GM12878 (cell line): ENCODE measurements at regions not wholly inside any gene's neighbourhood (a gene's known extent, or its start where the extent isn't known, plus 50 kb on each side); places are given as distances from the start of the nearest gene placed in this dataset.

ENCODE experiments used
- ATAC-seq: fragments of 200-7000 bp; cut with Tn5 transposase; 3 replicates; pipeline ENCODE4 v1.9.1; 2020; ENCODE audit warnings: mild to moderate bottlenecking, moderate library complexity
- BruUV-seq: library from RNA; stranded (reverse); fragments of 400-500 nt; replicated peaks from 2 replicates; lab custom pipeline; 2021; lab: Mats Ljungman, UMichigan
- CTCF ChIA-PET: fragments of 300-600 bp; sonication (Branson Sonifier 250); formaldehyde crosslinking; extraction: SDS; loops from one replicate; lab custom pipeline; 2021; ENCODE audit warnings: inconsistent platforms; lab: Yijun Ruan, JAX
- POLR2A ChIA-PET: fragments of 350-600 bp; formaldehyde crosslinking; extraction: SDS; loops from one replicate; lab custom pipeline; 2021; ENCODE audit warnings: inconsistent platforms; lab: Charles Lee
- RAD21 ChIA-PET: fragments of 300-600 bp; sonication (Branson Sonifier 250); formaldehyde crosslinking; loops from one replicate; lab custom pipeline; 2023; ENCODE audit warnings: antibody characterized with exemption; ENCODE audit not compliant: unreplicated experiment; lab: Charles Lee
- SMC1A ChIA-PET: fragments of 300-600 bp; sonication (Branson Sonifier 250); formaldehyde crosslinking; loops from one replicate; lab custom pipeline; 2023; ENCODE audit not compliant: unreplicated experiment, uncharacterized antibody; lab: Charles Lee
- DNase-seq: peaks from one replicate; pipeline ENCODE4 v3.0.0-alpha.2; 2011; ENCODE audit warnings: low read depth, low spot score
- FAIRE-seq: peaks from 3 replicates; lab custom pipeline; 2011; peaks lifted over from hg19 to GRCh38; lab: Jason Lieb, UNC
- H2AFZ ChIP-seq: 2 replicates; pipeline ENCODE4 v1.6.0; 2011; ENCODE audit warnings: low read depth, low read length, control low read depth; ENCODE audit not compliant: control insufficient read depth
- H3K27ac ChIP-seq: 2 replicates; pipeline ENCODE4 v1.5.1; 2011; ENCODE audit warnings: control low read depth; ENCODE audit not compliant: control insufficient read depth, insufficient read depth
- H3K27me3 ChIP-seq, 2 experiments: replicated peaks in 1 of 2; 2 replicates each; pipeline versions ENCODE4 v1.6.0 to v1.6.1; 2011; ENCODE audit warnings: low read length in 1 of 2; ENCODE audit not compliant: control insufficient read depth in 2 of 2, insufficient read depth in 2 of 2
- H3K36me3 ChIP-seq, 2 experiments: 2 replicates each; pipeline ENCODE4 v1.5.1; 2011; ENCODE audit warnings: low read length in 1 of 2; ENCODE audit not compliant: control insufficient read depth in 2 of 2, insufficient read depth in 2 of 2
- H3K4me1 ChIP-seq: 2 replicates; pipeline ENCODE4 v1.6.1; 2011; ENCODE audit warnings: mild to moderate bottlenecking, low read length, moderate library complexity, mixed read lengths; ENCODE audit not compliant: control insufficient read depth, insufficient read depth
- H3K4me2 ChIP-seq: 2 replicates; pipeline ENCODE4 v1.6.0; 2011; ENCODE audit warnings: control low read depth; ENCODE audit not compliant: control insufficient read depth, insufficient read depth
- H3K4me3 ChIP-seq: fragments of 200-600 bp; sonication (generic); 2 replicates; pipeline ENCODE4 v1.5.1; 2016
- H3K79me2 ChIP-seq: 2 replicates; pipeline ENCODE4 v1.6.0; 2011; ENCODE audit warnings: low read length; ENCODE audit not compliant: control insufficient read depth, insufficient read depth
- H3K9ac ChIP-seq: 2 replicates; pipeline ENCODE4 v1.8.0; 2011; ENCODE audit warnings: low read length, control low read depth, mixed read lengths; ENCODE audit not compliant: control insufficient read depth, insufficient read depth
- H3K9me3 ChIP-seq: replicated peaks from 3 replicates; pipeline ENCODE4 v1.5.1; 2011; ENCODE audit warnings: mild to moderate bottlenecking, low read length; ENCODE audit not compliant: control insufficient read depth, insufficient read depth
- H4K20me1 ChIP-seq: 2 replicates; pipeline ENCODE4 v1.6.0; 2011; ENCODE audit not compliant: control insufficient read depth, insufficient read depth
- CREM ChIP-seq: IDR thresholded peaks from 2 replicates; pipeline ENCODE4 v1.6.1; 2014; ENCODE audit warnings: antibody characterized with exemption, low read depth
- LARP7 ChIP-seq: fragments of 450-650 bp; IDR thresholded peaks from 2 replicates; pipeline ENCODE4 v1.6.1; 2017; ENCODE audit warnings: mild to moderate bottlenecking
- MAX ChIP-seq: IDR thresholded peaks from 2 replicates; pipeline ENCODE4 v1.6.1; 2012; ENCODE audit warnings: low read depth, low read length, improper control_type of control experiment
- NFXL1 ChIP-seq: fragments of 450-650 bp; IDR thresholded peaks from 2 replicates; pipeline ENCODE4 v1.6.1; 2017; ENCODE audit warnings: antibody characterized with exemption, mild to moderate bottlenecking, borderline replicate concordance
- NRF1 ChIP-seq: conservative IDR thresholded peaks from 2 replicates; pipeline ENCODE4 v1.6.1; 2011; ENCODE audit warnings: mild to moderate bottlenecking, low read depth, low read length, improper control_type of control experiment
- PAX5 ChIP-seq: IDR thresholded peaks from 2 replicates; pipeline ENCODE4 v1.6.1; 2011; ENCODE audit warnings: low read depth, low read length, borderline replicate concordance
- RAD51 ChIP-seq: fragments of 450-650 bp; IDR thresholded peaks from 2 replicates; pipeline ENCODE4 v1.6.1; 2016; ENCODE audit warnings: moderate library complexity, mild to moderate bottlenecking, inconsistent platforms
- SUZ12 ChIP-seq: fragments of 200-600 bp; sonication (generic); IDR thresholded peaks from one replicate; pipeline ENCODE4 v1.6.1; 2018; ENCODE audit warnings: antibody characterized with exemption, mild to moderate bottlenecking; ENCODE audit not compliant: unreplicated experiment
- WGBS: methylation state at CpG from one replicate; pipeline ENCODE4 v1.1.6; 2016; ENCODE audit warnings: low lambda C conversion rate; ENCODE audit not compliant: insufficient replicate concordance, insufficient coverage; ENCODE audit errors: missing lambda C conversion rate; 5-methylcytosine and 5-hydroxymethylcytosine counted together
- in situ Hi-C: fragments of 300-500 bp; cut with MboI; formaldehyde crosslinking; loops from 9 replicates; pipeline ENCODE4 v1.14.3; 2018; ENCODE audit warnings: mixed read lengths
- intact Hi-C: fragments of 100-400 bp; cut with micrococcal nuclease; formaldehyde crosslinking; loops from one replicate; pipeline ENCODE4 v1.14.2; 2022; ENCODE audit not compliant: unreplicated experiment
- TF ChIP-seq, protein P1 (sequence below): fragments of 450-650 bp; IDR thresholded peaks from 2 replicates; pipeline ENCODE4 v1.6.1; 2017; ENCODE audit warnings: low read depth, mild to moderate bottlenecking, moderate library complexity
- TF ChIP-seq, protein P2 (sequence below): fragments of 450-650 bp; IDR thresholded peaks from 2 replicates; pipeline ENCODE4 v1.6.1; 2017; ENCODE audit warnings: mild to moderate bottlenecking, moderate library complexity
- TF ChIP-seq, protein P3 (sequence below): IDR thresholded peaks from 2 replicates; pipeline ENCODE4 v1.6.1; 2011; ENCODE audit warnings: borderline replicate concordance, low read depth, mild to moderate bottlenecking, moderate library complexity, mixed read lengths, low read length; ENCODE audit not compliant: insufficient read depth; ENCODE audit errors: extremely low read length

DNA sequence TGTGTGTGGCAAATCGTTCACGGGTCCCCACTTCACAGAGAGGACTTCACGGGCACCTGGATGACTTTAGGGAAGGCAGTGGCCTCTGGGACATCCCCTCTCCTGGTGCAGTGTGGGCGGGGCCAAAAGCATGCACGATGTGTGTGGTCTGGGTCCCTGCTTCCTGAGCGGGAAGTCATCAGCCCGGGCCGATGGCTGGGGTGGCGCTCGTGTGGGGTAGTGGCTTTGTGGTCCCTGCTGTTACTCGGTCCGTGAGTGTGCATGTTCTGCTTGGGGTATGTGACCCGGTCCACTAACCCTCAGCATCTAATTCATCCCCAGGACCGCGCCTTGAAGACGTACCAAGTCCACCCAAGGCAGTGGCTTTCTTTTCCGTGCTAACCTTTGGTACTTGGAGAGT lies 142.5 kb upstream of the RTL1 start (continued):
- TF ChIP-seq, protein P1, sequence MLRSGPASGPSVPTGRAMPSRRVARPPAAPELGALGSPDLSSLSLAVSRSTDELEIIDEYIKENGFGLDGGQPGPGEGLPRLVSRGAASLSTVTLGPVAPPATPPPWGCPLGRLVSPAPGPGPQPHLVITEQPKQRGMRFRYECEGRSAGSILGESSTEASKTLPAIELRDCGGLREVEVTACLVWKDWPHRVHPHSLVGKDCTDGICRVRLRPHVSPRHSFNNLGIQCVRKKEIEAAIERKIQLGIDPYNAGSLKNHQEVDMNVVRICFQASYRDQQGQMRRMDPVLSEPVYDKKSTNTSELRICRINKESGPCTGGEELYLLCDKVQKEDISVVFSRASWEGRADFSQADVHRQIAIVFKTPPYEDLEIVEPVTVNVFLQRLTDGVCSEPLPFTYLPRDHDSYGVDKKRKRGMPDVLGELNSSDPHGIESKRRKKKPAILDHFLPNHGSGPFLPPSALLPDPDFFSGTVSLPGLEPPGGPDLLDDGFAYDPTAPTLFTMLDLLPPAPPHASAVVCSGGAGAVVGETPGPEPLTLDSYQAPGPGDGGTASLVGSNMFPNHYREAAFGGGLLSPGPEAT: no peak
- TF ChIP-seq PAX5: no peak
- no peak for TF ChIP-seq NRF1
- TF ChIP-seq CREM: no peak

DNA sequence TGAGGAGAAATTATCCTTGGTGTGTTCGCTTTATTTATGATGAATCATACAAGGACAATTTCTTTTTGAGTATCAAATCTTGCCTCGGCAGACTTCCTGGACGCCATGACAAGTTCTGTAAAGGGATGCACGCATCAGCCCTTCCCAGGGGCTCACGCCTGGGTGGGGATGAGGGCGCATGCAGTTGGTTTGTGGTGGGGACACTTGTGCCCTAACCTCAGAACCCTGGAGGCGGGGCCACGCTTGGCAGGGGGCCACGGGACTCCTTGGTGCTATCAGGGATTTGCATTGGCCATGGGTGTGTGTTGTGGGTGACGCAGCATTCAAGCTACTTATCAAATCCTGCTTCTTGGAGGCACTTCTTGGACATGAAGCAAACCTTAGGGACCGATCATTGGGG lies 143.8 kb upstream of the RTL1 start:
- no peaks in the 10 kb centered on the region for H3K4me1 ChIP-seq
- DNase-seq (no peak), FAIRE-seq (no peak), ATAC-seq (no peak)
- ChIA-PET CTCF (no interaction called here), RAD21 (no interaction called here), SMC1A (no interaction called here), POLR2A (no interaction called here)
- no peaks in the 10 kb centered on the region for H3K79me2 ChIP-seq
- intact Hi-C loops (no loop called here), in situ Hi-C loops (no loop called here)
- H3K4me3 ChIP-seq: no peak overlapping the region
- H3K9ac ChIP-seq: no peak overlapping the region
- no TSS peak for BruUV-seq
- no peaks in the 10 kb centered on the region for H4K20me1 ChIP-seq
- H2AFZ ChIP-seq: no peak overlapping the region
- H3K27ac ChIP-seq: no peak overlapping the region
- no peaks in the 10 kb centered on the region for H3K36me3 ChIP-seq
- H3K27me3 ChIP-seq: no peaks in the 10 kb centered on the region
- TF ChIP-seq, protein P2, sequence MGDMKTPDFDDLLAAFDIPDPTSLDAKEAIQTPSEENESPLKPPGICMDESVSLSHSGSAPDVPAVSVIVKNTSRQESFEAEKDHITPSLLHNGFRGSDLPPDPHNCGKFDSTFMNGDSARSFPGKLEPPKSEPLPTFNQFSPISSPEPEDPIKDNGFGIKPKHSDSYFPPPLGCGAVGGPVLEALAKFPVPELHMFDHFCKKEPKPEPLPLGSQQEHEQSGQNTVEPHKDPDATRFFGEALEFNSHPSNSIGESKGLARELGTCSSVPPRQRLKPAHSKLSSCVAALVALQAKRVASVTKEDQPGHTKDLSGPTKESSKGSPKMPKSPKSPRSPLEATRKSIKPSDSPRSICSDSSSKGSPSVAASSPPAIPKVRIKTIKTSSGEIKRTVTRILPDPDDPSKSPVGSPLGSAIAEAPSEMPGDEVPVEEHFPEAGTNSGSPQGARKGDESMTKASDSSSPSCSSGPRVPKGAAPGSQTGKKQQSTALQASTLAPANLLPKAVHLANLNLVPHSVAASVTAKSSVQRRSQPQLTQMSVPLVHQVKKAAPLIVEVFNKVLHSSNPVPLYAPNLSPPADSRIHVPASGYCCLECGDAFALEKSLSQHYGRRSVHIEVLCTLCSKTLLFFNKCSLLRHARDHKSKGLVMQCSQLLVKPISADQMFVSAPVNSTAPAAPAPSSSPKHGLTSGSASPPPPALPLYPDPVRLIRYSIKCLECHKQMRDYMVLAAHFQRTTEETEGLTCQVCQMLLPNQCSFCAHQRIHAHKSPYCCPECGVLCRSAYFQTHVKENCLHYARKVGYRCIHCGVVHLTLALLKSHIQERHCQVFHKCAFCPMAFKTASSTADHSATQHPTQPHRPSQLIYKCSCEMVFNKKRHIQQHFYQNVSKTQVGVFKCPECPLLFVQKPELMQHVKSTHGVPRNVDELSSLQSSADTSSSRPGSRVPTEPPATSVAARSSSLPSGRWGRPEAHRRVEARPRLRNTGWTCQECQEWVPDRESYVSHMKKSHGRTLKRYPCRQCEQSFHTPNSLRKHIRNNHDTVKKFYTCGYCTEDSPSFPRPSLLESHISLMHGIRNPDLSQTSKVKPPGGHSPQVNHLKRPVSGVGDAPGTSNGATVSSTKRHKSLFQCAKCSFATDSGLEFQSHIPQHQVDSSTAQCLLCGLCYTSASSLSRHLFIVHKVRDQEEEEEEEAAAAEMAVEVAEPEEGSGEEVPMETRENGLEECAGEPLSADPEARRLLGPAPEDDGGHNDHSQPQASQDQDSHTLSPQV: no peak
- TF ChIP-seq, protein P3, sequence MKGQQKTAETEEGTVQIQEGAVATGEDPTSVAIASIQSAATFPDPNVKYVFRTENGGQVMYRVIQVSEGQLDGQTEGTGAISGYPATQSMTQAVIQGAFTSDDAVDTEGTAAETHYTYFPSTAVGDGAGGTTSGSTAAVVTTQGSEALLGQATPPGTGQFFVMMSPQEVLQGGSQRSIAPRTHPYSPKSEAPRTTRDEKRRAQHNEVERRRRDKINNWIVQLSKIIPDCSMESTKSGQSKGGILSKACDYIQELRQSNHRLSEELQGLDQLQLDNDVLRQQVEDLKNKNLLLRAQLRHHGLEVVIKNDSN: no peak
- TF ChIP-seq NFXL1 (no peak), LARP7 (no peak), MAX (no peak), SUZ12 (no peak), RAD51 (no peak)
- no peak overlapping the region for H3K4me2 ChIP-seq
- no peaks in the 10 kb centered on the region for H3K9me3 ChIP-seq
- 9% methylated on average over 11 of the region's 11 CpGs for WGBS
